ENCODE measurements at regions not wholly inside any gene's neighbourhood (a gene's known extent, or its start where the extent isn't known, plus 50 kb on each side); places are given as distances from the start of the nearest gene placed in this dataset.
A peak's percentile ranks its signal among the peaks of the same experiment; 100 is the strongest.

DNA sequence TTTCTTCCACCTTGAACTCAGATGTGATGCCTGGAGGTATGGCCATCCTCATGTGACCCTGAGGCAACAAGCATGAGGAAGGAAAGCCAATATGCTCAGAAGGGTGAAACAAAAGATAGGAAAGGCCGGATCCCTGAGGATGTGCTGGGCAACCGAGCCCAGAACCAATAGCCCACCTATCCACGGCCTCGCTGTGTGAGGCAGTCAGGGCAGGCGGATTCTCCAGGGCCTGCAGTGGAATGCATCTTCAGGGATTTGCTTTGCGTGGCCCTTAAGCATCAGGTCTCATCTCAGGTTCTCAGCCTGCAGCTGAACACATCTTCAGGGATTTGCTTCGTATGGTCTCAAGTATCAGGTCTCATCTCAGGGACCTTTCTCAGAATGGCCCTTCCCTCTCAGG, 139.8 kb downstream of the ANKRD60 start:
- 85 to 97% (median 91%) methylated on average over 7 of the region's 7 CpGs for WGBS, 5 donors
- DNase-seq = no peak

DNA sequence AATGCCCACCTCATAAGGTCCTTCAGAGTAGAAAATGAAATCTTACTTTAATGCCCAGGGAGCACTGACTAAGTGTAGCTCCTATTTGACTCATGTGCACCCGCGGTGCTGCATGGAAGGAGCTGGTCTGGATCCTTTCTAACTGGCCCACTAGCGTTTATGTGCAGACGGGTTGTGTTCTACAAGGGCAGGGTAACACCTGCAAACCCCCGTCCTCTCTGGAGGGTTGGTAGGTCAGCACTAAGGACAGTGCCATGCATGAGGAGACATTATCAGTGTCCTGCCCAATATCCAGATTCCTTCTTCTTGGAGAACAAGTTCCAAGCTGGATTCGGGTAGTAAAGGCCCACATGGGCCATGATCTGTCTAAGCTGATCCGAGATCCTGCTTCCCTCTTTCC, 140.3 kb downstream of the ANKRD60 start:
- H3K27ac ChIP-seq = no peak overlapping the region
- no peak overlapping the region for H3K4me3 ChIP-seq
- intact Hi-C loops (cut with DNase I; ENCODE audit: low total_unique reads) = no loop called here
- H3K9me3 ChIP-seq = no peaks in the 10 kb centered on the region
- H3K4me1 ChIP-seq = no peaks in the 10 kb centered on the region
- DNase-seq = no peak
- TF ChIP-seq POLR2AphosphoS5 (IDR thresholded peaks at IDR 0.05) (no peak), POLR2A (IDR thresholded peaks at IDR 0.05) (no peak)
- 70 to 83% (median 74%) methylated on average over 7 of the region's 7 CpGs for WGBS, 5 donors
- H3K27me3 ChIP-seq = peaks cover 0 to 9% (median 0%) of the 10 kb centered on the region in 3 donors
- H3K36me3 ChIP-seq = no peaks in the 10 kb centered on the region

More for the DNA sequence above, 139.8 kb downstream of the ANKRD60 start:
- Histone ChIP-seq H3K4me3 (no peak overlapping the region), H3K9me3 (no peaks in the 10 kb centered on the region), H3K36me3 (no peaks in the 10 kb centered on the region), H3K27ac (no peak overlapping the region), H3K27me3 (peaks cover 0 to 9% (median 0%) of the 10 kb centered on the region in 3 donors), H3K4me1 (no peaks in the 10 kb centered on the region)
- TF ChIP-seq CTCF (IDR thresholded peaks at IDR 0.05) = no peak
- TF ChIP-seq POLR2AphosphoS5 (IDR thresholded peaks at IDR 0.05) = no peak
- intact Hi-C loops (cut with DNase I; ENCODE audit: low total_unique reads) = no loop called here

GRCh38 chr20:58087562-58087858, 140.9 kb downstream of the ANKRD60 start:
- intact Hi-C loops (cut with DNase I; ENCODE audit: low total_unique reads) = no loop called here
- DNase-seq = no peak
- 49 to 76% (median 55%) methylated on average over 4 of the region's 4 CpGs for WGBS, 5 donors
- no peak for TF ChIP-seq POLR2AphosphoS5 (IDR thresholded peaks at IDR 0.05)
- no peak for TF ChIP-seq EP300 (IDR thresholded peaks at IDR 0.05)
- Histone ChIP-seq H3K27ac (no peak overlapping the region), H3K4me3 (no peak overlapping the region), H3K9me3 (no peaks in the 10 kb centered on the region), H3K36me3 (no peaks in the 10 kb centered on the region), H3K27me3 (peaks cover 0 to 9% (median 0%) of the 10 kb centered on the region in 3 donors), H3K4me1 (no peaks in the 10 kb centered on the region)

GRCh38 chr20:58086763-58087561, 141.5 kb downstream of the ANKRD60 start:
- Histone ChIP-seq H3K9me3 (no peaks in the 10 kb centered on the region), H3K36me3 (no peaks in the 10 kb centered on the region), H3K27ac (no peak overlapping the region), H3K27me3 (peaks cover 0 to 9% (median 0%) of the 10 kb centered on the region in 3 donors), H3K4me3 (no peak overlapping the region), H3K4me1 (no peaks in the 10 kb centered on the region)
- TF ChIP-seq CTCF (IDR thresholded peaks at IDR 0.05) (peak in 5 of 7 experiments; percentile 53 to 72 (median 70)), EP300 (IDR thresholded peaks at IDR 0.05) (no peak)
- WGBS, 5 donors = 72 to 77% (median 75%) methylated on average over 11 to 13 of the region's 13 CpGs
- peak in 1 of 2 donors; percentile 64 for DNase-seq
- intact Hi-C loops (cut with DNase I; ENCODE audit: low total_unique reads) = no loop called here

GRCh38 chr20:58084966-58085365, 143.5 kb downstream of the ANKRD60 start:
- peak in 1 of 2 donors; percentile 47 for DNase-seq
- WGBS, 5 donors = 35 to 62% (median 47%) methylated on average over 6 of the region's 6 CpGs
- Histone ChIP-seq H3K27ac (peak overlapping the region in 1 of 5 donors; percentile 34), H3K9me3 (no peaks in the 10 kb centered on the region), H3K36me3 (no peaks in the 10 kb centered on the region), H3K27me3 (no peaks in the 10 kb centered on the region), H3K4me1 (no peaks in the 10 kb centered on the region), H3K4me3 (no peak overlapping the region)
- no peak for TF ChIP-seq EP300 (IDR thresholded peaks at IDR 0.05)
- TF ChIP-seq POLR2AphosphoS5 (IDR thresholded peaks at IDR 0.05) = no peak
- no peak for TF ChIP-seq POLR2A (IDR thresholded peaks at IDR 0.05)
- no peak for TF ChIP-seq CTCF (IDR thresholded peaks at IDR 0.05)
- intact Hi-C loops (cut with DNase I; ENCODE audit: low total_unique reads) = no loop called here
